H1 (cell line): ENCODE measurements at regions not wholly inside any gene's neighbourhood (a gene's known extent, or its start where the extent isn't known, plus 50 kb on each side); places are given as distances from the start of the nearest gene placed in this dataset.

Experiments
- RAD21 ChIP-seq, 2 experiments: IDR thresholded peaks in 1 of 2; conservative IDR thresholded peaks in 1 of 2; 2 replicates each; pipeline ENCODE4 v1.6.1; 2011; ENCODE audit warnings: low read depth in 2 of 2, low read length in 2 of 2, improper control_type of control experiment in 1 of 2, inconsistent platforms in 1 of 2, mild to moderate bottlenecking in 1 of 2, moderate library complexity in 1 of 2

DNA sequence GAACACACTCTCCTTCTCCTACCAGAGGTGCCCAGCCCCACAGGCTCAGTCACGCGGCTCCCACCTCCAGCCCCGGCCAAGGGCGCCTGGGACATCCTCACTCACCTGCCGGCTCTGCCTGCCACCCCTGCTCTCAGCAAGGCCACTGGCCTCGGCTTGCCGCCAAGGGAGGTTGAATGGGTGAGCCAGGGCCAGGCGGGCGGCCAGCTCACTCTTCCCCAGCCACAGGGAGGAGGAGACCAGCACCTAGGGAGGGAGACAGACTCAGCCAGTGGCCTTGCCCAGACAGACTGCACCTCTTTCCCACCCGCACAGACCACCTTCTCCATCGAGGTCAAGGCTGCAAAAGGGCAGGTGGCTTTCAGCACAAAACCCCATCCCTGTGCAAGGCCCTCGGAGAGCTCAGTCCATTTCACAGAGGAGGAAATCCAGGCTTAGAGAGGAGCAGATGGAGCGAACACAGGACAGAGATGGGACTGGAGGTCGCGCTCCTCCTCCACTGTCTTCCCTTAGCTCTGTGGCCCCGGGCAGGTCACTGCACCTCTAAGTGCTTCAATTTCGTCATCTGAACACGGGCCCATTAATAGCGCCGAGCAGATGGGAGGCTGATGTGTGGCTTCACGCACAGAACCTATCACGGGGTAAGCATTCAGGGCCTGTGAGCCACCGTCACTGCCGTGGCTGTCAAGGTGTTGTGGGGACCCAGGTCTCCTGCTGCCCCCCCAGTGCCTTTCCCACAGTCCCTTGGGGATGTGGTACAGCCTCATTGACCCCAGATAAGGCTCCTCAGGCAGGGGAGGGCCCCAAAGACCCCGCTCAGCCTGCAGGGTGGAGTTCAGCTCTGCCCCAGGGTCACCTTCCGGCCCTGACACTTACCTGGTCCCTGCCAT lies 56.1 kb downstream of the RMI2 start (continued):
- no peak for TF ChIP-seq RAD21 (IDR thresholded peaks at IDR 0.05 in 1 of 2, conservative IDR thresholded peaks at IDR 0.05 in 1 of 2; ENCODE audit: low read depth in 2 of 2, low read length in 2 of 2)
